Lung (tissue), 11 donors: ENCODE measurements at regions not wholly inside any gene's neighbourhood (a gene's known extent, or its start where the extent isn't known, plus 50 kb on each side); places are given as distances from the start of the nearest gene placed in this dataset.

Source experiments
- ATAC-seq: fragments of 200-7000 bp; cut with Tn5 transposase; one replicate; pipeline ENCODE4 v1.9.1; 2020; ENCODE audit warnings: moderate number of reproducible peaks; ENCODE audit not compliant: insufficient read depth, low FRiP score
- DNase-seq, 3 donors: peaks; one replicate each; pipeline ENCODE4 v3.0.0-alpha.2; 2013 to 2017
- H3K27ac ChIP-seq, 2 donors: one replicate each; pipeline ENCODE4 v1.5.1; 2013; ENCODE audit warnings: mild to moderate bottlenecking in 2 of 2, moderate library complexity in 2 of 2, control low read depth in 1 of 2, inconsistent platforms in 1 of 2, low read depth in 1 of 2, low read length in 1 of 2
- H3K27me3 ChIP-seq, 3 donors: one replicate each; pipeline ENCODE4 v1.5.1; 2013; ENCODE audit warnings: low read length in 2 of 3; ENCODE audit not compliant: control insufficient read depth in 3 of 3, insufficient read depth in 3 of 3
- H3K36me3 ChIP-seq, 4 donors: one replicate each; pipeline ENCODE4 v1.5.1; 2013; ENCODE audit warnings: low read length in 4 of 4, mild to moderate bottlenecking in 1 of 4, moderate library complexity in 1 of 4; ENCODE audit not compliant: control insufficient read depth in 4 of 4, insufficient read depth in 4 of 4
- H3K4me1 ChIP-seq, 5 donors: one replicate each; pipeline ENCODE4 v1.5.1; 2013; ENCODE audit warnings: low read length in 5 of 5, mild to moderate bottlenecking in 2 of 5, moderate library complexity in 1 of 5; ENCODE audit not compliant: control insufficient read depth in 5 of 5, insufficient read depth in 5 of 5
- H3K4me3 ChIP-seq: one replicate; pipeline ENCODE4 v1.5.1; 2013; ENCODE audit warnings: mild to moderate bottlenecking, control low read depth, moderate library complexity
- H3K9ac ChIP-seq, 2 donors: one replicate each; pipeline ENCODE4 v1.5.1; 2013; ENCODE audit warnings: low read length in 2 of 2, control low read depth in 1 of 2; ENCODE audit not compliant: insufficient read depth in 1 of 2
- H3K9me3 ChIP-seq, 4 donors: one replicate each; pipeline ENCODE4 v1.5.1; 2013; ENCODE audit warnings: low read length in 3 of 4, mild to moderate bottlenecking in 1 of 4, moderate library complexity in 1 of 4; ENCODE audit not compliant: control insufficient read depth in 4 of 4, insufficient read depth in 3 of 4
- CTCF ChIP-seq: IDR thresholded peaks from 2 replicates; pipeline ENCODE4 v1.5.1; 2012; ENCODE audit warnings: mild to moderate bottlenecking; ENCODE audit errors: control extremely low read depth, extremely low read depth
- WGBS, 2 donors: extraction: QIAGEN DNeasy Blood & Tissue Kit; methylation state at CpG; one replicate each; pipeline ENCODE4 v1.1.7; 2013; 5-methylcytosine and 5-hydroxymethylcytosine counted together
- donor health status: control.
- donor health status: control.
- donor health status: Bipolar disorder and iron deficiency.
- donor health status: healthy.
- donor health status: DM: yes; HTN: yes; CAD: no.

- Histone ChIP-seq H3K36me3 (no peaks in the 10 kb centered on the region), H3K9ac (no peak overlapping the region), H3K27ac (no peak overlapping the region), H3K4me3 (no peak overlapping the region), H3K4me1 (no peaks in the 10 kb centered on the region), H3K9me3 (peaks cover 0 to 5% (median 0%) of the 10 kb centered on the region in 4 donors), H3K27me3 (no peaks in the 10 kb centered on the region)
- ATAC-seq (no peak), DNase-seq (no peak)
- TF ChIP-seq CTCF, result no peak
Observed at GRCh38 chr1:88398338-88398737, 285.7 kb upstream of the PKN2 start.

- 72 to 76% methylated on average over 1 of the region's 1 CpG for WGBS, 2 donors
Observed at GRCh38 chr1:88399690-88400089, 284.4 kb upstream of the PKN2 start.

GRCh38 chr1:88401313-88401712 lies 282.8 kb upstream of the PKN2 start:
- no peaks in the 10 kb centered on the region for H3K4me1 ChIP-seq
- DNase-seq (no peak), ATAC-seq (no peak)
- H3K9ac ChIP-seq, result no peak overlapping the region
- TF ChIP-seq CTCF, result no peak
- no peaks in the 10 kb centered on the region for H3K36me3 ChIP-seq
- no peak overlapping the region for H3K27ac ChIP-seq
- H3K9me3 ChIP-seq, result peaks cover 0 to 5% (median 0%) of the 10 kb centered on the region in 4 donors
- no peak overlapping the region for H3K4me3 ChIP-seq
- no peaks in the 10 kb centered on the region for H3K27me3 ChIP-seq
- WGBS, 2 donors, result 71 to 82% methylated on average over 1 of the region's 1 CpG

More at GRCh38 chr1:88399690-88400089, 284.4 kb upstream of the PKN2 start:
- ATAC-seq, result no peak
- Histone ChIP-seq H3K4me1 (no peaks in the 10 kb centered on the region), H3K9ac (no peak overlapping the region), H3K27me3 (no peaks in the 10 kb centered on the region), H3K9me3 (peaks cover 0 to 5% (median 0%) of the 10 kb centered on the region in 4 donors), H3K4me3 (no peak overlapping the region), H3K27ac (no peak overlapping the region), H3K36me3 (no peaks in the 10 kb centered on the region)
- no peak for DNase-seq
- no peak for TF ChIP-seq CTCF

GRCh38 chr1:88404582-88404981 lies 279.5 kb upstream of the PKN2 start:
- ATAC-seq (no peak), DNase-seq (no peak)
- Histone ChIP-seq H3K36me3 (no peaks in the 10 kb centered on the region), H3K4me1 (no peaks in the 10 kb centered on the region), H3K4me3 (no peak overlapping the region), H3K27ac (no peak overlapping the region), H3K9me3 (no peaks in the 10 kb centered on the region), H3K9ac (no peak overlapping the region), H3K27me3 (no peaks in the 10 kb centered on the region)
- TF ChIP-seq CTCF, result no peak
- WGBS, 2 donors, result 89 to 91% methylated on average over 5 of the region's 5 CpGs
